Skin epidermis (tissue), 12 donors: ENCODE measurements at regions not wholly inside any gene's neighbourhood (a gene's known extent, or its start where the extent isn't known, plus 50 kb on each side); places are given as distances from the start of the nearest gene placed in this dataset.

Experiments
- H3K27ac ChIP-seq, 21 experiments: fragments of 200-600 bp; sonication (generic) in 11 of 21; one replicate each; pipeline ENCODE4 v1.5.0; 2020; ENCODE audit warnings: mild to moderate bottlenecking in 3 of 21, inconsistent platforms in 2 of 21, moderate library complexity in 2 of 21
- H3K4me3 ChIP-seq, 7 experiments: fragments of 200-600 bp; sonication (generic) in 2 of 7; one replicate each; pipeline ENCODE4 v1.5.0; 2020; ENCODE audit warnings: inconsistent platforms in 2 of 7, mild to moderate bottlenecking in 2 of 7, moderate library complexity in 1 of 7

DNA sequence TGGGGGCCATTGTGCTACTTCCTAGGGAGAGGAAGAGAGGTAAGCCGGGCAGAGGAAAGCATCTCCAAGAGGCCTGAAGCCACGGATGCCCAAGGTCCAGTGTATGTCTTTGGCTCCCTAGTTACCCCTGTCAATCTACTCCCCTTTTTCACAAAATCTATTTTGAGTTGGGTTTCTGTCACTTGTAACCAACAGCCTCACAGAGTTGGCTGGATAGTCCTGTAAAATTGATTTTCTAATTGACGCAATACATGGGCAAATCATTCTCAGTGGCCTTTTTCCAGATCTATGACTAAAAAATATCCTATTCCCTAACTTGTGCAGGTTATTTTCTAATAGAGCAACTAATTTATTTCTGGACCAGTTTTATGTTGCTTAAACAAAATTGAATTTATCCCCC lies 168.4 kb downstream of the IRS1 start:
- no peak overlapping the region for H3K27ac ChIP-seq
- H3K4me3 ChIP-seq: no peak overlapping the region

- no peak overlapping the region for H3K4me3 ChIP-seq
- no peak overlapping the region for H3K27ac ChIP-seq
These were observed 173.7 kb downstream of the IRS1 start for GRCh38 chr2:226625946-226626345.

DNA sequence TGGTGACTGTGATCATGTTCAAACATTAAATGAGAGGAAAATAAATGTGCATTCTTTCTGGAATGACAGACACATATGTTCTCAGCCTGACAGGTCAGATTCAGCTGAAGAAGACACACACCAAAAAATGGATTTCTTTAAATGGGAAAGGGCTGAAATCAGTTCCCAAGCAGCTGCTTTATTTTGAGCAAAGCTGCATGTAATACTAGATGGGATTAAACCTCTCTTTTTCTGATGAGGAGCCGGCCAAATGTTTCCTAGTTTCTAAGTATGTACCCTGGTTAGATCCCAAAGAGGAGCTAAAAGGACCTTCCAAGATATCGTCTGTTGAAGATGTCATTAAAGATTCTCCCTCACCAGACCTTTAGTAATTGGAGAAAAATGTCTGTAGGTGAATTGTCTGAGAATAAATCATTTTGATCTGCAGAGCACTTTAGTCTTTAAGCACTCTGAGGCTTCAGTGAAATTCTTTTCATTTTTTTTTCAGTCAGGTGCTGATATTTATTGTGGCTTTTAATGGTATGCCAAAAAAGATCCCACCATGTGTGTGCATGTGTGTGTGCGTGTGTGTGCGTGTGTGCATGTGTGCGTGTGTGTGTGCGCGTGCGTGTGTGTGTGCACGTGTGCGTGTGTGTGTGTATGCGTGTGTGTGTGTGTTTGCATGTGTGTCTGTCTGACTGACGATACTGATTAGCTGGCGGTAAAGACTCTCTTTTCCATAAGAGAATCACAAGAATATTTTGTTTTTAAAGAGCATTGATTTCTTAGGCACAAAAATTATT lies 175.8 kb downstream of the IRS1 start:
- H3K4me3 ChIP-seq: no peak overlapping the region
- H3K27ac ChIP-seq: no peak overlapping the region

DNA sequence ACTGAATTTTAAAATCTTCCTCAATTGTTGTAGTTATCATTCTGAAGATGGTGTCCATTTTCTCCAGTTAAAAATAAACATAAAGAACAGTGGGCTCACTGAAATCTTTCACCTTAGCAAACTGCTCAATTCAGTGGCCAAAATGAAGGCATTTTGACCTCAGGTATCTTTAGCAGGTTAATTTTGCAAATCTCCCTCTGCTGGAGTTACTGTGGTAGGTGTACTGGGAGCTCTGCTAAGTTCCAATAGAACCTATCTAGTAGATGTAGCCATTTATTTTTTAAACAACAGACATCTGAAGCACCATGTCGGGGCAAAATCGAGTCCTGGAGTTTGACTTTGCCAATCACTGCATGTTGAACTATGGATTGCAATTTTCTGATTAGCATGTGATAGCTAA lies 177.1 kb downstream of the IRS1 start:
- Histone ChIP-seq H3K27ac (no peak overlapping the region), H3K4me3 (no peak overlapping the region)

DNA sequence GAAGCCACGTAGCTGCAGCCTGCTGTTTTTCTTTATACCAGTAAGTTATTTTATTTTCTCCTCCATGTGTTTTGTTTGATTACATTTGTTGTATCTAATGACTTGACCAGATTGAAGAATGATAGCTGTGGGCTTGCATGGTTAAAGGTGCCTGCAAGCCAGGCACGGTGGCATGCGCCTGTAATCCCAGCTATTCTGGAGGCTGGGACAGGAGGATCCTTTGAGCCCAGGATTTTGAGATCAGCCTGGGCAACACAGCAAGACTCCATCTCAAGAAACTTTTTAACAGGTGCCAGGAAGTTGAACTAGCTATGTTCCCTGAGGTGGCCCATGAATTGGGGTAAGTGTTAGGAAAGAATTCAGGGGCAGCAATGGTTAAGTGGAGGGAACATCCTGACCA lies 179.4 kb downstream of the IRS1 start:
- no peak overlapping the region for H3K27ac ChIP-seq

GRCh38 chr2:226619707-226620106 lies 179.9 kb downstream of the IRS1 start:
- no peak overlapping the region for H3K4me3 ChIP-seq
- H3K27ac ChIP-seq: no peak overlapping the region

More for the DNA sequence above, 179.4 kb downstream of the IRS1 start:
- H3K4me3 ChIP-seq: no peak overlapping the region

DNA sequence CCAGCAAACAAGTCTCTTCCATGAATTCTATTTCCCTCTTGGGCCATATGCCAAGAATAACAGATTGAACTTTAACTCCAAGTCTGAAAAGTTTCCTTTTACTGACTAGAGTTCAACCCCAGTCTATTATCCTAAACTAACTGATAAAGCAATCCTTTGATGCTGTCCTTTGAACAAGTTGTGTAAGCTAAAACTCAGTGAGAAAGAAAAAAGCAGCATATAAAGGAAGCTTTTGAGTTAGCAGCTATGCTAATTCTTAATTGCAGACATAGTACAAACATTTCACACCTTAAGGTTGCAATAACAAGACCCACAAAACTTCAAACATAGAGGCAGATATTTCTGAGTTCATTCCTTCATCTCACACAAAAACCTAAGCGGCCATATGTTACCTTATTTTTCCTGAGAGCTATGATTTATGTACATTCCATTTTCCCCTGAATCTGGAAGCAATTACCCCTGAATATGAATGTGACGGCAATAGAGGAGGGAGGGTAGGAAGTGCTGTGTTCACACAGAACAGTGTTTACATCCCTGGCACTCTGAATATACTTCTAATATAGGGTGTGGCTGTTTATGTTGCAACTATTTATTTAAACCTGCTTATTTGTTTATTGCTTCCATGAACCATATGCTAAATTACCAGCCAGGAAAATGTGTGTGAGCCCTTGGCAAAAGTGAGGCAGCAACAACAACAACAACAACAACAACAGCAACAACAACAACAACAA lies 180.6 kb downstream of the IRS1 start:
- Histone ChIP-seq H3K4me3 (no peak overlapping the region), H3K27ac (no peak overlapping the region)

DNA sequence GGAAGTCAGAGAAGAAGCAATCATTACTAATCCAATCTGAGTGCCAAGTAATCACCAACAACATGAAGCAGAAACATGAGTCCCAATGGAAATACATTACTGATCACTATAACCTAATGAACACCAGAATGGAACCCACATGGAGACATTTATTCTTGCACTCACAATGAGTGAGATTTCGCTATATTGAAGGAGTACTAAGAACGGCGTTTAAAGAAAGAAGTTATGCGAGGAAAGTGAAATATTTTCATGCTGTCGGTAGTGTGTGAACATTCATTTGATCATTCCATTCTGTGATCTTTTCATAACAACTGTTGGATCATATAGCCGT lies 181.1 kb downstream of the IRS1 start:
- Histone ChIP-seq H3K27ac (no peak overlapping the region), H3K4me3 (no peak overlapping the region)

GRCh38 chr2:226615891-226616290 lies 183.7 kb downstream of the IRS1 start:
- H3K27ac ChIP-seq: no peak overlapping the region
- no peak overlapping the region for H3K4me3 ChIP-seq

DNA sequence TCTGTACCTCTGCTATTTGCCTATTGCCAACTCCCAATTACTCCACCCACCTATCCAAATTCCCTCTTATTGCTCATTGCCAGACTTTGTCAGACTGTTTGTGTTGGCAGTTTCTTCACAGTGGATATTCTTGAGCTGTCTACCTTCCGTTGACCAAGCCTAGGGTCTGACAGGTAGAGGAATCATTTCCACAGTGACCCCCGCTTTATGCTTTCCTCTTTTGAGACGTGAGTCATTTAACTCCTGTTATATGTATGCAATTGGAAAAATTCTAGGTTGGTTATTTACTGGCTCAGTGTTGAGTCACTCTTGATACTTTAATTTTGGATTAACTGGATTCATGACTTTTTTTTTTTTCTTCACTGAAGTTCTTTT lies 187.7 kb downstream of the IRS1 start:
- H3K4me3 ChIP-seq: no peak overlapping the region
- no peak overlapping the region for H3K27ac ChIP-seq

DNA sequence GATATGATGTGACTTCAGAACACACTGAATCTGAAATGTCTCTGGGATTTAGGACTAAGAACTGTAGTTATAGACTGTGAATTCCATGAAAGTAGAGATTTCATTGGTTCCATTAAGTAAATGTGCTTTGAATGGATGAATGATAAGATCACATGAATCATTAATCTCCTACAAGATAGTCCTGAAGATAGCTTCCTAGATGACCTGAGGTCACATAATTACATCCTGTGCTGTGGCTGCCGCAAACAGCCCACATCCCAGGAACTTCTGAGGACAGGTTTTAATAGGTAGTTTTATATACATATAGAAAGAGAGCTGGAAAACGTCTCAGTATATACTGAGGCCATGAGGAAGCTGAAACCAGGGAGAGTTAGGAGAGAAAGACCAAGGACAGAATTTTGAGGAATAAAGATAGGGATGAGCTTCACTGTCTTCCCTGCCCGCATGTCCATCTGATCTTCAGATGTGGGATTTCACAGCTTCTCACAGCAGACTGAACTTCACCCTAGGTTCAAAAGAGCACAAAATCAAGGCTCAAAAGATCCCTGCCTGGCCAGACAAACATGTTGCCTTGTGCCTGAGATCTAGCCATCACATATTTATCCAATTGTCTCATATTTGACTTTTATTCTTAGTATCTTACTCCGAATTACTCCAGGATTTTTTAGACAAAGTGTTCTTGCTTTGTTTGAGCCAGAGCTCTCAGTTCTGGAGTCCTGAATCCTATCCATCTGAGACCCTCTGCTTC lies 188.2 kb downstream of the IRS1 start:
- Histone ChIP-seq H3K4me3 (no peak overlapping the region), H3K27ac (no peak overlapping the region)

DNA sequence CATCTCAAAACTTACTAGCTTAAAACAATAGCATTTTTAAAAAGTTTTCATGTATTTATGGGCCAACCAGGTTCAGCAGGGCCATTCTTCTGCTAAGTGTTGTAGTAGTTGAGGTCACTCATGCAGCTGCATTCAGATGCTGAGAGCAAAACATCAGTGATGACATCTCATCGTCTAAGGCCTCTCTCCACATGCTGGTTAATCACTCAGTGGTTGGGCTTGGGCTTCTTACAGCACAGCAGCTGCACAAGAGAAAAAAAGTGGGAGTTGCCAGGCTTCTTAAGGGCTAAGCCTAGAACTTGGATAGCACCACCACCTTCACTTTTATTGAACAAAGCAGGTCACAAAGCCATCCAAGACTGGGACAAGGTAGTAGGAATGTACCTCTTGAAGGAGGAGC lies 190.3 kb downstream of the IRS1 start:
- no peak overlapping the region for H3K4me3 ChIP-seq

DNA sequence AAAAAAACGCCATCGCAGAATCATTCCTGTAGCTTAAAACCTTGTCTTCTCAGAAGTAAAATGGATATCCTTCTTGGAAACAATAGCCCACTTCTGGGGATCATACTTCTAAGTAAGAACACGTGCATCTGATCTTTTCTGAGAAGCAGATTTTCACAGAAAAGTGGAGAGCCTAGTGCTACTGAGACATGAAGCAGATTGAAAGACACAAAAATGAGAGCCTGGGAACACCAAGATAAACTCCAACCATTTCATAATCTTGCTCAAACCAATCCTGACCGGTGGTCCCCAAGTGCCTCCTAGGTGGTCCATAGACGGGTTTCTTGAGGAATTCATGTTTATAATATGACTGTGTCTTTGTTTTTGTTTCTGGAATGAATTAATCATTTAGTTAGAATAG lies 191.2 kb downstream of the IRS1 start:
- Histone ChIP-seq H3K27ac (no peak overlapping the region), H3K4me3 (no peak overlapping the region)

More for the DNA sequence above, 190.3 kb downstream of the IRS1 start:
- H3K27ac ChIP-seq: no peak overlapping the region

GRCh38 chr2:226607379-226607778 lies 192.2 kb downstream of the IRS1 start:
- H3K4me3 ChIP-seq: no peak overlapping the region
- H3K27ac ChIP-seq: no peak overlapping the region

- Histone ChIP-seq H3K27ac (no peak overlapping the region), H3K4me3 (no peak overlapping the region)
These were observed 194.0 kb downstream of the IRS1 start for GRCh38 chr2:226605642-226606041.

- no peak overlapping the region for H3K27ac ChIP-seq
These were observed 196.0 kb downstream of the IRS1 start for GRCh38 chr2:226603606-226604005.

GRCh38 chr2:226601881-226602662 lies 197.5 kb downstream of the IRS1 start:
- Histone ChIP-seq H3K27ac (no peak overlapping the region), H3K4me3 (no peak overlapping the region)

More at GRCh38 chr2:226603606-226604005, 196.0 kb downstream of the IRS1 start:
- H3K4me3 ChIP-seq: no peak overlapping the region

GRCh38 chr2:226600802-226601201 lies 198.8 kb downstream of the IRS1 start:
- Histone ChIP-seq H3K27ac (no peak overlapping the region), H3K4me3 (no peak overlapping the region)

GRCh38 chr2:226600184-226600583 lies 199.4 kb downstream of the IRS1 start:
- Histone ChIP-seq H3K27ac (no peak overlapping the region), H3K4me3 (no peak overlapping the region)

DNA sequence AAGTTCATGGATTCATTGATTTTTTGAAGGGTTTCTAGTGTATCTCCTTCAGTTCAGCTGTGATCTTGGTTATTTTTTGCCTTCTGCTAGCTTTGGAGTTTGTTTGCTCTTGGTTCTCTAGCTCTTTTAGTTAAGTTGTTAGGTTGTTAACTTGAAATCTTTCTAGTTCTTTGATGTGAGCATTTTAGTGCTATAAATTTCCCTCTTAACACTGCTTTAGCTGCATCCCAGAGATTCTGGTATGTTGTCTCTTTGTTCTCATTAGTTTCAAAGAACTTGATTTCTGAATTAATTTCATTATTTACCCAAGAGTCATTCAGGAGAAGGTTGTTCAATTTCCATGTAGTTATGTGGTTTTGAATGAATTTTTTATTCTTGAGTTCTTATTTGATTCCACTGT lies 210.6 kb downstream of the IRS1 start:
- Histone ChIP-seq H3K4me3 (no peak overlapping the region), H3K27ac (no peak overlapping the region)
